ENCODE measurements at regions not wholly inside any gene's neighbourhood (a gene's known extent, or its start where the extent isn't known, plus 50 kb on each side); places are given as distances from the start of the nearest gene placed in this dataset.

DNA sequence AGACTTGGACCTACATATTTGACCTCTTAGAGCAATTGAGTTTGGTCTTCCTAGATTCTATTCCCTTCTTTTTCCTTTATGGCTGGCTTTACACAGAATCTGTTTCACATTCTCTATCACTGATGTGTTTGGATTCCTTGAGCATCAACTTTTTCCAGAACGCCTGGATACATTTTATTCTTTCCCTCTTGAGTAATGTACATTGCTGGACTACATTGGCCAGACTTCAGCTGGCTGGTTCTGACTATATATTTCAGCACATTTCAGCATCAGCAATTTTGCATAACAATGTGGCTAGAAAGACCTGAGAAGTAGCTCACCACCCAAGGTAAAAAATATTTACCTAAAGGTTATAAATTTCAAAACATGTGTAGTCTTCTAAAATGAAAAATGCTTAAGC is 2198.2 kb upstream of the RAG2 start:
- CTCF ChIA-PET, result no interaction called here
- POLR2A ChIA-PET, result no interaction called here
- TF ChIP-seq LEF1 (IDR thresholded peaks at IDR 0.05; ENCODE audit: borderline replicate concordance) (no peak), HDGF (IDR thresholded peaks at IDR 0.05; ENCODE audit: borderline replicate concordance) (no peak), L3MBTL2 (conservative IDR thresholded peaks at IDR 0.05) (no peak), CTBP1 (IDR thresholded peaks at IDR 0.05; ENCODE audit: borderline replicate concordance) (no peak), FOXA1 (IDR thresholded peaks at IDR 0.05) (no peak), ELF4 (IDR thresholded peaks at IDR 0.05) (no peak), TARDBP (IDR thresholded peaks at IDR 0.05) (no peak), SUZ12 (IDR thresholded peaks at IDR 0.05) (no peak), FOXK2 (IDR thresholded peaks at IDR 0.05) (no peak), ARNT (IDR thresholded peaks at IDR 0.05) (no peak), NFRKB (IDR thresholded peaks at IDR 0.05) (no peak), SP1 (IDR thresholded peaks at IDR 0.05) (no peak), ZNF384 (IDR thresholded peaks at IDR 0.05) (no peak), FOXM1 (IDR thresholded peaks at IDR 0.05; ENCODE audit: borderline replicate concordance) (no peak), BHLHE40 (IDR thresholded peaks at IDR 0.05; ENCODE audit: borderline replicate concordance) (no peak)
- TF ChIP-seq, protein P1, sequence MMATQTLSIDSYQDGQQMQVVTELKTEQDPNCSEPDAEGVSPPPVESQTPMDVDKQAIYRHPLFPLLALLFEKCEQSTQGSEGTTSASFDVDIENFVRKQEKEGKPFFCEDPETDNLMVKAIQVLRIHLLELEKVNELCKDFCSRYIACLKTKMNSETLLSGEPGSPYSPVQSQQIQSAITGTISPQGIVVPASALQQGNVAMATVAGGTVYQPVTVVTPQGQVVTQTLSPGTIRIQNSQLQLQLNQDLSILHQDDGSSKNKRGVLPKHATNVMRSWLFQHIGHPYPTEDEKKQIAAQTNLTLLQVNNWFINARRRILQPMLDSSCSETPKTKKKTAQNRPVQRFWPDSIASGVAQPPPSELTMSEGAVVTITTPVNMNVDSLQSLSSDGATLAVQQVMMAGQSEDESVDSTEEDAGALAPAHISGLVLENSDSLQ (IDR thresholded peaks at IDR 0.05), result no peak
- DNase-seq (ENCODE audit: extremely low spot score), result no peak

DNA sequence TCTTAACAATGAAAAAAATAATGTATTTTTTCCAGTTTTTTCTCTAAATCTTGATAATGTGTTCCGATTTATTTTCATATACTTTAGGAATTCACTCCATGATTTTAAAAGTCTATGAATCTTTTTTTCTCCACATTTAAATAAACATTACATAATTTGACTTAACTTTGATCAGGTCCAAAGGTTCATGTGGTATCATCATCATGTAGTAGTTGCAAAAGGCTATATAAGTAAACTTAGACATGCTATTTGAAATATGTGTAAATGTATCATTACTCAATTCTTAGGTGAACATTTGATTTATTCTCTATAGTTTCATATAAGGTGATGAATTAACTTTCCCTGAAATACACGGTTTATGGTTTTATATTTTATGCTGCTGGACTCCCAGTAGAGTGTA is 2197.0 kb upstream of the RAG2 start:
- ChIA-PET CTCF (no interaction called here), POLR2A (no interaction called here)
- TF ChIP-seq ARNT (IDR thresholded peaks at IDR 0.05), result no peak
- TF ChIP-seq ELF4 (IDR thresholded peaks at IDR 0.05), result no peak
- no peak for TF ChIP-seq FOXK2 (IDR thresholded peaks at IDR 0.05)
- TF ChIP-seq SP1 (IDR thresholded peaks at IDR 0.05), result no peak
- TF ChIP-seq HDGF (IDR thresholded peaks at IDR 0.05; ENCODE audit: borderline replicate concordance), result no peak
- TF ChIP-seq FOXM1 (IDR thresholded peaks at IDR 0.05; ENCODE audit: borderline replicate concordance), result no peak
- TF ChIP-seq BHLHE40 (IDR thresholded peaks at IDR 0.05; ENCODE audit: borderline replicate concordance), result no peak
- no peak for TF ChIP-seq FOXA1 (IDR thresholded peaks at IDR 0.05)
- TF ChIP-seq TARDBP (IDR thresholded peaks at IDR 0.05), result no peak
- no peak for TF ChIP-seq ZNF384 (IDR thresholded peaks at IDR 0.05)
- no peak for TF ChIP-seq LEF1 (IDR thresholded peaks at IDR 0.05; ENCODE audit: borderline replicate concordance)
- TF ChIP-seq CTBP1 (IDR thresholded peaks at IDR 0.05; ENCODE audit: borderline replicate concordance), result no peak
- TF ChIP-seq SUZ12 (IDR thresholded peaks at IDR 0.05), result no peak
- no peak for DNase-seq (ENCODE audit: extremely low spot score)

DNA sequence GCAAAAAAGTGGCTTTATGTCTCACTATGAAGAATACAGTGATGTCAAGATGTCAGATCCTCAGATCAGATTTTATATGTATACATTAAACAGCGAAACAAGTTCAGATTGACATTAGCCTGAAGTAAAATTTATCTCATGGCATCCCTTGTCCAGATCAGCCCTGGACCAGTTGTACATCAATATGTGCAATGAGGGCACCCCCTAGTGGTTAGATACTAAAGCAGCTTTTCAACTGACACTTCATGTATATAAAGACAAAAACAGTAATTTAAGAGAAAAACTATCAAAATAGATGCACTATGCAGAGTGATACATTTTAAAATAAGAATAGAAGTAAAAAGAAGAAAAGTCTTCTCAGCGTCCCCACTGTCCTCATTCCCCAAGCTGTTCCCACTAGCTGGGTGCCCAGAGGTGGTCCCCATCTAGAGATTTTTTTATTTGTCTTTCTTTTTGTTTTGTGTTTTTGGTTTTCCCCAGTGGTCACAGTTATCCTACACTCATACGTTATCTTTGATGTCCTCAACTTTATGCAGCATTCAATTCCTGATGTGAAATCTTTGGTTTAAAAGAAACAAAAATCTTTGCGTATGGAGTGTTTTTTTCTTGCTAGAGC is 2193.4 kb upstream of the RAG2 start:
- ChIA-PET POLR2A (no interaction called here), CTCF (no interaction called here)
- TF ChIP-seq FOXM1 (IDR thresholded peaks at IDR 0.05; ENCODE audit: borderline replicate concordance) (no peak), NFRKB (IDR thresholded peaks at IDR 0.05) (no peak), FOXK2 (IDR thresholded peaks at IDR 0.05) (no peak), ARNT (IDR thresholded peaks at IDR 0.05) (no peak), TARDBP (IDR thresholded peaks at IDR 0.05) (no peak), ELF4 (IDR thresholded peaks at IDR 0.05) (no peak), L3MBTL2 (conservative IDR thresholded peaks at IDR 0.05) (no peak), ZNF384 (IDR thresholded peaks at IDR 0.05) (no peak), LEF1 (IDR thresholded peaks at IDR 0.05; ENCODE audit: borderline replicate concordance) (no peak), FOXA1 (IDR thresholded peaks at IDR 0.05) (no peak), CTBP1 (IDR thresholded peaks at IDR 0.05; ENCODE audit: borderline replicate concordance) (no peak), BHLHE40 (IDR thresholded peaks at IDR 0.05; ENCODE audit: borderline replicate concordance) (no peak), SP1 (IDR thresholded peaks at IDR 0.05) (no peak), SUZ12 (IDR thresholded peaks at IDR 0.05) (no peak)
- DNase-seq (ENCODE audit: extremely low spot score), result peak; percentile 25

DNA sequence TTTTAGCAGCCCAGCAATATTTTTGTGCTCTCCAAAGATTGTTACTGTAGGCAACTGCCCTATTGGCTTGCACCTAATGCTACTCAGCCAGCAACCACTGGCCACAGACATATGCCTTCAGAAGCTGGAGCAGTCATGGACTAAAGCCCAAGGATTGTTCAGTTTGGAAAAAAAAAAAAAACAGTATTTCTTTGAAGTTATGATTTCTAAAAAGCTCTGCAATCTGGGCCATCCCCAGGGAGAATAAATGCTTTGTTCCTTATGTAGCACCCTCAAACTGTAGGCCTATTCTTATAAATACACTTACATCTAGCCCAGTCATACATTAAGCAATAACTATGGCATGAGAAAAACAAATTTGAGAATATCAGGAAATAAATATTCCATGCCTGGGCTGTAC is 2190.5 kb upstream of the RAG2 start:
- ChIA-PET CTCF (no interaction called here), POLR2A (no interaction called here)
- DNase-seq (ENCODE audit: extremely low spot score), result no peak
- TF ChIP-seq LEF1 (IDR thresholded peaks at IDR 0.05; ENCODE audit: borderline replicate concordance), result no peak
- no peak for TF ChIP-seq BHLHE40 (IDR thresholded peaks at IDR 0.05; ENCODE audit: borderline replicate concordance)
- TF ChIP-seq ARNT (IDR thresholded peaks at IDR 0.05), result no peak
- TF ChIP-seq SUZ12 (IDR thresholded peaks at IDR 0.05), result no peak
- no peak for TF ChIP-seq ELF4 (IDR thresholded peaks at IDR 0.05)
- TF ChIP-seq NFRKB (IDR thresholded peaks at IDR 0.05), result no peak
- no peak for TF ChIP-seq FOXA1 (IDR thresholded peaks at IDR 0.05)
- TF ChIP-seq CTBP1 (IDR thresholded peaks at IDR 0.05; ENCODE audit: borderline replicate concordance), result no peak
- no peak for TF ChIP-seq HDGF (IDR thresholded peaks at IDR 0.05; ENCODE audit: borderline replicate concordance)
- no peak for TF ChIP-seq L3MBTL2 (conservative IDR thresholded peaks at IDR 0.05)

DNA sequence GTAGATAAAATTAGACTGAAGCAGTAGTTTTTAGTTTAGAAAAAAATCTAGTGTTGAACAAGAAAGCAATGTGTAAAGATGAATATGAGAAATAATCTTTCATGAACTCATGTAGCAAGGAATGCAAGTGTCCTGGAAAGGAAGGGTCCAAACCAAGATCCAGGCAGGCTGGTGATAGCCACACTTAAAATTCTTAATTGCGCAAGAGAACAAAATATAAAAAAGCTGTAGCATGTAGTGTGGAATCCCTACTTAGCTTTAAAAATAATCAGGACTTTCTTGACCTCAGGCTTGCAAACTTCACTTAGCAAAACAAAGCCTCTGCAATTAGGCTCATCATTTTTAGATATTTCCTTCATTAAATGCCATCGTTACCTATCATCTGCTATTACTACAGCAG is 2186.1 kb upstream of the RAG2 start:
- DNase-seq (ENCODE audit: extremely low spot score), result no peak
- POLR2A ChIA-PET, result no interaction called here
- TF ChIP-seq SUZ12 (IDR thresholded peaks at IDR 0.05) (no peak), TARDBP (IDR thresholded peaks at IDR 0.05) (no peak), NFRKB (IDR thresholded peaks at IDR 0.05) (no peak), SP1 (IDR thresholded peaks at IDR 0.05) (no peak), LEF1 (IDR thresholded peaks at IDR 0.05; ENCODE audit: borderline replicate concordance) (no peak), ELF4 (IDR thresholded peaks at IDR 0.05) (no peak), L3MBTL2 (conservative IDR thresholded peaks at IDR 0.05) (no peak)
- TF ChIP-seq, protein P1 (IDR thresholded peaks at IDR 0.05), result no peak
- CTCF ChIA-PET, result no interaction called here

DNA sequence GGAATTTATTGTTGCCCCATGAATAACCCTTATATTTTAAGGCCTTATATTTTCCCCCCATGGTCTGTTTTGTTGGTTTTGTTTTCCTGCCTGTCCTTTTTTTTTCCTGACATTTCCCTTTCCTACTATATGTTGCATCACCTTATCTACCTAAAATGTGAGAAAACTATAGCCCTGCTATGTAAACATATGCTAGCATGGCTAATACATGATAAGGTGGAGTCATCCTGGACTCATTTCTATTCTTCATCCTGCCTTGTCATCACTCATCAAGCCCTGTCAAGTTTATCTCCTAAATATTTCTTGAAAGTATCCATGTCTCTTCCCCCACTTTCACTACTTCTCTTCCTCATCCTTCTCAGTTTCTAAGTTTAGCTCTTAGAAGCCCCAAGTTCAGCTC is 2168.8 kb upstream of the RAG2 start:
- ChIA-PET POLR2A (no interaction called here), CTCF (no interaction called here)
- DNase-seq (ENCODE audit: extremely low spot score), result no peak
- no peak for TF ChIP-seq BHLHE40 (IDR thresholded peaks at IDR 0.05; ENCODE audit: borderline replicate concordance)
- no peak for TF ChIP-seq L3MBTL2 (conservative IDR thresholded peaks at IDR 0.05)
- TF ChIP-seq FOXA1 (IDR thresholded peaks at IDR 0.05), result no peak
- TF ChIP-seq, protein P1 (IDR thresholded peaks at IDR 0.05), result no peak
- no peak for TF ChIP-seq NFRKB (IDR thresholded peaks at IDR 0.05)
- TF ChIP-seq HDGF (IDR thresholded peaks at IDR 0.05; ENCODE audit: borderline replicate concordance), result no peak
- no peak for TF ChIP-seq ARNT (IDR thresholded peaks at IDR 0.05)
- no peak for TF ChIP-seq ZNF384 (IDR thresholded peaks at IDR 0.05)
- TF ChIP-seq ELF4 (IDR thresholded peaks at IDR 0.05), result no peak
- no peak for TF ChIP-seq FOXK2 (IDR thresholded peaks at IDR 0.05)
- TF ChIP-seq LEF1 (IDR thresholded peaks at IDR 0.05; ENCODE audit: borderline replicate concordance), result no peak
- no peak for TF ChIP-seq FOXM1 (IDR thresholded peaks at IDR 0.05; ENCODE audit: borderline replicate concordance)
- no peak for TF ChIP-seq SUZ12 (IDR thresholded peaks at IDR 0.05)
